Hepatocyte (in vitro differentiated cells): ENCODE measurements at regions not wholly inside any gene's neighbourhood (a gene's known extent, or its start where the extent isn't known, plus 50 kb on each side); places are given as distances from the start of the nearest gene placed in this dataset.

Experiments
- EZH2 ChIP-seq: fragments of 200-600 bp; sonication (generic); IDR thresholded peaks from 2 replicates; pipeline ENCODE4 v1.6.1; 2016; ENCODE audit warnings: antibody characterized with exemption, mild to moderate bottlenecking, borderline replicate concordance
- TF ChIP-seq, protein P1 (sequence below): fragments of 200-600 bp; sonication (generic); IDR thresholded peaks from 2 replicates; pipeline ENCODE4 v1.5.1; 2016; ENCODE audit warnings: antibody characterized with exemption, mild to moderate bottlenecking; ENCODE audit not compliant: poor library complexity

DNA sequence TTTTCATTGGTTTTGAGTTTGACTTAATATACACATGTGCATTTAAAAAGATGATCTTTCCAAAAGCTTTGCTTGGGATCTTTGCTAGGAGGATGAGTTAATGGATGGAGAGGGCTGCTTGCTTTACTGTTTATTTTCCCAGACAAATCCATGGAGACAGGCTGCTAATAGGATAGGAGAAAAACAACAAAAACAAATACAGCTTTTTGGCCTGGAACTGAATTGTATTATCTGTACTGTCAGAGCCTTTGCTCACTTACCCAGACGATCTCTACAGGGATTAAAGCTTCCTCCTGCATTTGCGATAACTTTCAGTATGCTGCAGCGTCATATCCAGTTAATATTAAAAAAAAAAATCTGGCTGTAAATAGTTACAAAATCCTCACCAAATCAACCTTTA, 190.8 kb upstream of the NUDT6 start:
- TF ChIP-seq, protein P1, sequence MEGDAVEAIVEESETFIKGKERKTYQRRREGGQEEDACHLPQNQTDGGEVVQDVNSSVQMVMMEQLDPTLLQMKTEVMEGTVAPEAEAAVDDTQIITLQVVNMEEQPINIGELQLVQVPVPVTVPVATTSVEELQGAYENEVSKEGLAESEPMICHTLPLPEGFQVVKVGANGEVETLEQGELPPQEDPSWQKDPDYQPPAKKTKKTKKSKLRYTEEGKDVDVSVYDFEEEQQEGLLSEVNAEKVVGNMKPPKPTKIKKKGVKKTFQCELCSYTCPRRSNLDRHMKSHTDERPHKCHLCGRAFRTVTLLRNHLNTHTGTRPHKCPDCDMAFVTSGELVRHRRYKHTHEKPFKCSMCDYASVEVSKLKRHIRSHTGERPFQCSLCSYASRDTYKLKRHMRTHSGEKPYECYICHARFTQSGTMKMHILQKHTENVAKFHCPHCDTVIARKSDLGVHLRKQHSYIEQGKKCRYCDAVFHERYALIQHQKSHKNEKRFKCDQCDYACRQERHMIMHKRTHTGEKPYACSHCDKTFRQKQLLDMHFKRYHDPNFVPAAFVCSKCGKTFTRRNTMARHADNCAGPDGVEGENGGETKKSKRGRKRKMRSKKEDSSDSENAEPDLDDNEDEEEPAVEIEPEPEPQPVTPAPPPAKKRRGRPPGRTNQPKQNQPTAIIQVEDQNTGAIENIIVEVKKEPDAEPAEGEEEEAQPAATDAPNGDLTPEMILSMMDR: no peak
- no peak for TF ChIP-seq EZH2
